ENCODE measurements at regions not wholly inside any gene's neighbourhood (a gene's known extent, or its start where the extent isn't known, plus 50 kb on each side); places are given as distances from the start of the nearest gene placed in this dataset.
"Not testable (repeated sequence)": the region's sequence is repeated elsewhere in the genome, so short reads cannot be mapped to it uniquely, and the experiment has no call there.

DNA sequence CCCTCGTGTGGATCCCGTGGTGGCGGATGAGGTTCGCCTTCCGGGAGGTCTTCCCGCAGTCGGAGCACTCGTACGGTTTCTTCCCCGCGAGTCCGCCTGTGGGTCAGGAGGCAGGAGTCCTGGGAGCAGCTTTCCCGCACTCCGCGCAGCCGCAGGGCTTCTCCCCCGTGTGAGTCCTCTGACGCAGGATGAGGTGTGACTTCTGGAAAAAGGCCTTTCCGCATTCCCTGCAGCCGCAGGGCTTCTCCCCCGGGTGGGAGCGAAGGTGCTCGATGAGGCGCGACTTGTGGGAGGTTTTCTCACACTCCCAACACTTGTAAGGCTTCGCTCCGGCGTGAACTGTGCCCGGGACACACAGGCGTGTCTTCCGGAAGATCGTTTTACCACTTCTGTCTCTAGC, 68.8 kb upstream of the WIPI2 start:
- ATAC-seq; DNase-seq (ENCODE audit: low spot score): not testable (repeated sequence)

- not testable (repeated sequence) for ATAC-seq; DNase-seq (ENCODE audit: low spot score)
Observed at GRCh38 chr7:5131238-5131637, 58.8 kb upstream of the WIPI2 start.

DNA sequence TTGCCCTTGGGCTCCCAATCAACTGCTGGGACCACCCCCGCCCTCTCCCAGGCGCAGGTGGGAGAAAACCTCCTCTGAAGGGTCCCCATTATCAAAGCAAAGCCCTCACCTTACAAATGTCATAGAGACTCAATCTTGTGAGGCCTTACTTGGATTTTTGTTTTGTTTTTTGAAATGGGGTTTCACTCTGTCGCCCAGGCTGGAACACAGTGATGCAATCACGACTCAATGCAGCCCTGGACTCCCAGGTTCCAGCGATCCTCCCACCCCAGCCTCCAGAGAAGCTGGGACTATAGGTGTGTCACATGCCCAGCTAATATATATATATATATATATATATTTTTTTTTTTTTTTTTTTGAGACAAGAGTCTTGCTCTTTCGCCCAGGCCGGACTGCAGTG, 57.5 kb upstream of the WIPI2 start:
- DNase-seq (ENCODE audit: low spot score) (no peak), ATAC-seq (no peak)

DNA sequence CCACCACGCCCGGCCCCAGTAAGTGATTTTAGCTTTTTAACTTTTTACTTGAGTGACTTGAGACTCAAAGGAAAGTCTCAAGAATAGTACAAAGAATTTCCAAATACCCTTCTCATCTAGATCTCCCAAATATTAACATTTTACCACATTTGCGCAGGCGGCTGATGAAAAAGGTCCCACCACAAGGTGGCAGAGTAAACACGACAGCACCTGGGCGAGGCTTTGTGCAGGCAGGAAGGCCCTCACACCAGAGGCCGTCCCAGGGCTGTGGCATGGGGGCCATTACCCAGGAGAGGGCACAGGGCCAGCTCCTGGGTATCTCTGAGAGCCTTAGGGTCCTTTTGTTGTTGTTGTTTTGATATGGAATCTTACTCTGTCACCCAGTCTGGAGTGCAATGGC, 50.0 kb upstream of the WIPI2 start:
- DNase-seq (ENCODE audit: low spot score) (peak; percentile 53), ATAC-seq (peak; percentile 87)
